GM10248 (cell line): ENCODE measurements at regions not wholly inside any gene's neighbourhood (a gene's known extent, or its start where the extent isn't known, plus 50 kb on each side); places are given as distances from the start of the nearest gene placed in this dataset.

Experiments used
- CTCF ChIA-PET: fragments of 300-600 bp; sonication (Branson Sonifier 250); formaldehyde crosslinking; extraction: SDS; loops from one replicate; lab custom pipeline; 2021; ENCODE audit warnings: antibody characterized with exemption; lab: Yijun Ruan, JAX
- POLR2A ChIA-PET: fragments of 350-650 bp; sonication (Branson Sonifier 250); formaldehyde crosslinking; extraction: SDS; loops from one replicate; lab custom pipeline; 2020; ENCODE audit warnings: antibody characterized with exemption; lab: Yijun Ruan, JAX
- DNase-seq: peaks from one replicate; pipeline ENCODE4 v3.0.0; 2012; ENCODE audit errors: extremely low spot score
- CTCF ChIP-seq: IDR thresholded peaks from 2 replicates; pipeline ENCODE4 v1.5.1; 2012; ENCODE audit warnings: mild to moderate bottlenecking, low read depth; ENCODE audit errors: extremely low read depth, missing control alignments, control extremely low read depth

- TF ChIP-seq CTCF: no peak
- no peak for DNase-seq
Observed at GRCh38 chr10:128587689-128588088, 461.5 kb upstream of the MKI67 start.

GRCh38 chr10:128588402-128588801 lies 462.2 kb upstream of the MKI67 start:
- no peak for TF ChIP-seq CTCF
- CTCF ChIA-PET: no interaction called here
- DNase-seq: no peak
- POLR2A ChIA-PET: no interaction called here

More at GRCh38 chr10:128587689-128588088, 461.5 kb upstream of the MKI67 start:
- ChIA-PET CTCF (no interaction called here), POLR2A (no interaction called here)

GRCh38 chr10:128594688-128595087 lies 468.5 kb upstream of the MKI67 start:
- ChIA-PET CTCF (interaction anchor here (1.3 kb wide), 1 partner anchor 9 kb away, joined by 3 read pairs; no protein-coding TSS in a partner anchor), POLR2A (no interaction called here)
- no peak for DNase-seq
- TF ChIP-seq CTCF: no peak

GRCh38 chr10:128596906-128597305 lies 470.7 kb upstream of the MKI67 start:
- DNase-seq: no peak
- ChIA-PET CTCF (no interaction called here), POLR2A (no interaction called here)
- no peak for TF ChIP-seq CTCF

GRCh38 chr10:128599030-128599429 lies 472.8 kb upstream of the MKI67 start:
- POLR2A ChIA-PET: no interaction called here
- TF ChIP-seq CTCF: no peak
- CTCF ChIA-PET: interaction anchor here (1.0 kb wide), 1 partner anchor 9 kb away, joined by 3 read pairs; no protein-coding TSS in a partner anchor
- no peak for DNase-seq

GRCh38 chr10:128599538-128599937 lies 473.3 kb upstream of the MKI67 start:
- CTCF ChIA-PET: interaction anchor here (1.0 kb wide), 1 partner anchor 8 kb away, joined by 3 read pairs; no protein-coding TSS in a partner anchor

More at GRCh38 chr10:128599538-128599937, 473.3 kb upstream of the MKI67 start:
- no peak for DNase-seq
- POLR2A ChIA-PET: no interaction called here
- TF ChIP-seq CTCF: no peak
